ENCODE measurements at regions not wholly inside any gene's neighbourhood (a gene's known extent, or its start where the extent isn't known, plus 50 kb on each side); places are given as distances from the start of the nearest gene placed in this dataset.

- TF ChIP-seq CTCF (IDR thresholded peaks at IDR 0.05), result no peak
- no peak for TF ChIP-seq EZH2 (IDR thresholded peaks at IDR 0.05; ENCODE audit: borderline replicate concordance, insufficient read depth, low read depth, low read length, poor library complexity, severe bottlenecking)
Observed at GRCh38 chr2:161085149-161085548, 75.1 kb upstream of the TANK start.

Measured in B cell (primary cell).